Sigmoid colon (tissue), 4 donors: ENCODE measurements at regions not wholly inside any gene's neighbourhood (a gene's known extent, or its start where the extent isn't known, plus 50 kb on each side); places are given as distances from the start of the nearest gene placed in this dataset.

Experiments used
- EP300 ChIP-seq, 4 donors: sonication (generic); formaldehyde crosslinking; IDR thresholded peaks; one replicate each; pipeline ENCODE4 v1.6.1; 2017; ENCODE audit warnings: antibody characterized with exemption in 4 of 4
- POLR2A ChIP-seq, 2 donors: fragments of 450-650 bp; IDR thresholded peaks; one replicate each; pipeline ENCODE4 v1.6.1; 2016; ENCODE audit warnings: antibody characterized with exemption in 2 of 2, mild to moderate bottlenecking in 2 of 2, moderate library complexity in 2 of 2
- POLR2AphosphoS5 ChIP-seq, 4 donors: sonication (generic); formaldehyde crosslinking; IDR thresholded peaks; one replicate each; pipeline ENCODE4 v1.6.1; 2017; ENCODE audit warnings: antibody characterized with exemption in 4 of 4
- TF ChIP-seq, protein P1 (sequence below), 4 experiments: fragments of 450-650 bp in 3 of 4; fragments of 200-600 bp in 1 of 4; IDR thresholded peaks; one replicate each; pipeline ENCODE4 v1.5.1; 2016 to 2019; ENCODE audit warnings: antibody characterized with exemption in 4 of 4, mild to moderate bottlenecking in 3 of 4, moderate library complexity in 2 of 4

GRCh38 chr6:21874372-21874771 is 280.8 kb downstream of the SOX4 start:
- TF ChIP-seq, protein P1, sequence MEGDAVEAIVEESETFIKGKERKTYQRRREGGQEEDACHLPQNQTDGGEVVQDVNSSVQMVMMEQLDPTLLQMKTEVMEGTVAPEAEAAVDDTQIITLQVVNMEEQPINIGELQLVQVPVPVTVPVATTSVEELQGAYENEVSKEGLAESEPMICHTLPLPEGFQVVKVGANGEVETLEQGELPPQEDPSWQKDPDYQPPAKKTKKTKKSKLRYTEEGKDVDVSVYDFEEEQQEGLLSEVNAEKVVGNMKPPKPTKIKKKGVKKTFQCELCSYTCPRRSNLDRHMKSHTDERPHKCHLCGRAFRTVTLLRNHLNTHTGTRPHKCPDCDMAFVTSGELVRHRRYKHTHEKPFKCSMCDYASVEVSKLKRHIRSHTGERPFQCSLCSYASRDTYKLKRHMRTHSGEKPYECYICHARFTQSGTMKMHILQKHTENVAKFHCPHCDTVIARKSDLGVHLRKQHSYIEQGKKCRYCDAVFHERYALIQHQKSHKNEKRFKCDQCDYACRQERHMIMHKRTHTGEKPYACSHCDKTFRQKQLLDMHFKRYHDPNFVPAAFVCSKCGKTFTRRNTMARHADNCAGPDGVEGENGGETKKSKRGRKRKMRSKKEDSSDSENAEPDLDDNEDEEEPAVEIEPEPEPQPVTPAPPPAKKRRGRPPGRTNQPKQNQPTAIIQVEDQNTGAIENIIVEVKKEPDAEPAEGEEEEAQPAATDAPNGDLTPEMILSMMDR (IDR thresholded peaks at IDR 0.05), result no peak
- TF ChIP-seq EP300 (IDR thresholded peaks at IDR 0.05) (no peak), POLR2A (IDR thresholded peaks at IDR 0.05) (no peak), POLR2AphosphoS5 (IDR thresholded peaks at IDR 0.05) (no peak)
